Loucy (cell line): ENCODE measurements at regions not wholly inside any gene's neighbourhood (a gene's known extent, or its start where the extent isn't known, plus 50 kb on each side); places are given as distances from the start of the nearest gene placed in this dataset.

Experiments
- H2AFZ ChIP-seq: fragments of 200-600 bp; sonication (generic); 2 replicates; pipeline ENCODE4 v1.6.0; 2016; ENCODE audit warnings: antibody characterized with exemption, mild to moderate bottlenecking, low read length, moderate library complexity
- H3F3A ChIP-seq: fragments of 200-600 bp; 2 replicates; pipeline ENCODE4 v1.6.0; 2016; ENCODE audit warnings: antibody characterized with exemption, low read depth, mild to moderate bottlenecking
- H3K27me3 ChIP-seq: fragments of 200-600 bp; sonication (generic); 2 replicates; pipeline ENCODE4 v1.6.1; 2014; ENCODE audit warnings: low read length, mild to moderate bottlenecking; ENCODE audit not compliant: insufficient read depth, poor library complexity, severe bottlenecking
- H3K36me3 ChIP-seq: fragments of 200-600 bp; sonication (generic); 2 replicates; pipeline ENCODE4 v1.6.1; 2016; ENCODE audit warnings: low read length; ENCODE audit not compliant: insufficient read depth
- H3K4me1 ChIP-seq: fragments of 200-600 bp; sonication (generic); 2 replicates; pipeline ENCODE4 v1.5.1; 2014; ENCODE audit warnings: low read length, mild to moderate bottlenecking; ENCODE audit not compliant: insufficient read depth, poor library complexity, severe bottlenecking
- H3K4me2 ChIP-seq: fragments of 200-600 bp; sonication (generic); 2 replicates; pipeline ENCODE4 v1.6.0; 2014; ENCODE audit warnings: antibody characterized with exemption, low read length, low read depth, mild to moderate bottlenecking; ENCODE audit not compliant: poor library complexity, severe bottlenecking
- H3K4me3 ChIP-seq: fragments of 200-600 bp; sonication (generic); 2 replicates; pipeline ENCODE4 v1.5.1; 2014; ENCODE audit warnings: low read length, mild to moderate bottlenecking, mixed read lengths; ENCODE audit not compliant: poor library complexity, severe bottlenecking
- H3K79me2 ChIP-seq: fragments of 200-600 bp; sonication (generic); 2 replicates; pipeline ENCODE4 v1.6.1; 2014; ENCODE audit warnings: low read length; ENCODE audit not compliant: insufficient read depth
- H3K9ac ChIP-seq: fragments of 200-600 bp; sonication (generic); 2 replicates; pipeline ENCODE4 v1.6.0; 2014; ENCODE audit warnings: mild to moderate bottlenecking, low read depth, low read length, moderate library complexity; ENCODE audit not compliant: poor library complexity, severe bottlenecking
- H3K9me2 ChIP-seq: fragments of 200-600 bp; sonication (generic); replicated peaks from 2 replicates; pipeline ENCODE4 v1.6.1; 2016; ENCODE audit warnings: low read depth, low read length, mixed read lengths
- H3K9me3 ChIP-seq: fragments of 200-600 bp; sonication (generic); 2 replicates; pipeline ENCODE4 v1.6.1; 2014; ENCODE audit warnings: mild to moderate bottlenecking, antibody characterized with exemption, low read length, low read depth; ENCODE audit not compliant: insufficient read depth
- H4K20me1 ChIP-seq: fragments of 200-600 bp; sonication (generic); 2 replicates; pipeline ENCODE4 v1.6.0; 2014; ENCODE audit warnings: antibody characterized with exemption, low read length, mild to moderate bottlenecking; ENCODE audit not compliant: insufficient read depth, poor library complexity, severe bottlenecking
- CTCF ChIP-seq: fragments of 200-600 bp; sonication (generic); conservative IDR thresholded peaks from 2 replicates; pipeline ENCODE4 v1.5.1; 2014; ENCODE audit warnings: mild to moderate bottlenecking, antibody characterized with exemption, low read length
- EZH2phosphoT487 ChIP-seq: fragments of 200-600 bp; IDR thresholded peaks from 2 replicates; pipeline ENCODE4 v1.6.1; 2018; ENCODE audit warnings: antibody characterized with exemption, mild to moderate bottlenecking, moderate library complexity, borderline replicate concordance

GRCh38 chrX:30161043-30161442 lies 54.3 kb upstream of the MAGEB2 start:
- Histone ChIP-seq H3K36me3 (no peaks in the 10 kb centered on the region), H4K20me1 (no peaks in the 10 kb centered on the region), H3K79me2 (no peaks in the 10 kb centered on the region), H3K9me3 (no peaks in the 10 kb centered on the region), H3K27me3 (no peaks in the 10 kb centered on the region), H3K4me3 (no peak overlapping the region), H3K9ac (no peak overlapping the region), H3K4me1 (peaks cover 13% of the 10 kb centered on the region), H3F3A (no peaks in the 10 kb centered on the region), H3K9me2 (no peaks in the 10 kb centered on the region), H3K4me2 (no peak overlapping the region), H2AFZ (no peak overlapping the region)
- no peak for TF ChIP-seq CTCF
- TF ChIP-seq EZH2phosphoT487, result no peak
